ENCODE measurements at regions not wholly inside any gene's neighbourhood (a gene's known extent, or its start where the extent isn't known, plus 50 kb on each side); places are given as distances from the start of the nearest gene placed in this dataset.

DNA sequence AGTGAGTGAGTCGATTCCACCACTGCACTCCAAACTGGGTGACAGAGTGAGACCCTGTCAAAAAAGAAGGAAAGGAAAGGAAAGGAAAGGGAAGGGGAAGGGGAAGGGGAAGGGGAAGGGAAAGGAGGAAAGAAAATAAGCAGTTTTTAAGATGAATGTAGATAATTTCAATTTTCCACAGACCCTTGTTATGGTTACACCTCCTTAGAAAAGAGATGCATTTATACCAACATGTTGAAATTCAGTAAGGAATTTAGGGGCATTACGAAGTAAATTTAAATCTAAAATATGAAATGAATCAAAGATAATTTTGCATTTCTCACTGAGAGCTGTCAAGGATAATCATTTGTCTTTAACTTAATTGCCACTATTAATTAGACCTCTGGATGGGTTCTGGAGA, 146.5 kb upstream of the TMC3 start:
- TF ChIP-seq, protein P1, sequence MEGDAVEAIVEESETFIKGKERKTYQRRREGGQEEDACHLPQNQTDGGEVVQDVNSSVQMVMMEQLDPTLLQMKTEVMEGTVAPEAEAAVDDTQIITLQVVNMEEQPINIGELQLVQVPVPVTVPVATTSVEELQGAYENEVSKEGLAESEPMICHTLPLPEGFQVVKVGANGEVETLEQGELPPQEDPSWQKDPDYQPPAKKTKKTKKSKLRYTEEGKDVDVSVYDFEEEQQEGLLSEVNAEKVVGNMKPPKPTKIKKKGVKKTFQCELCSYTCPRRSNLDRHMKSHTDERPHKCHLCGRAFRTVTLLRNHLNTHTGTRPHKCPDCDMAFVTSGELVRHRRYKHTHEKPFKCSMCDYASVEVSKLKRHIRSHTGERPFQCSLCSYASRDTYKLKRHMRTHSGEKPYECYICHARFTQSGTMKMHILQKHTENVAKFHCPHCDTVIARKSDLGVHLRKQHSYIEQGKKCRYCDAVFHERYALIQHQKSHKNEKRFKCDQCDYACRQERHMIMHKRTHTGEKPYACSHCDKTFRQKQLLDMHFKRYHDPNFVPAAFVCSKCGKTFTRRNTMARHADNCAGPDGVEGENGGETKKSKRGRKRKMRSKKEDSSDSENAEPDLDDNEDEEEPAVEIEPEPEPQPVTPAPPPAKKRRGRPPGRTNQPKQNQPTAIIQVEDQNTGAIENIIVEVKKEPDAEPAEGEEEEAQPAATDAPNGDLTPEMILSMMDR (IDR thresholded peaks at IDR 0.05; ENCODE audit: borderline replicate concordance, extremely low read depth, insufficient read depth): no peak
- intact Hi-C loops (cut with DNase I): no loop called here

DNA sequence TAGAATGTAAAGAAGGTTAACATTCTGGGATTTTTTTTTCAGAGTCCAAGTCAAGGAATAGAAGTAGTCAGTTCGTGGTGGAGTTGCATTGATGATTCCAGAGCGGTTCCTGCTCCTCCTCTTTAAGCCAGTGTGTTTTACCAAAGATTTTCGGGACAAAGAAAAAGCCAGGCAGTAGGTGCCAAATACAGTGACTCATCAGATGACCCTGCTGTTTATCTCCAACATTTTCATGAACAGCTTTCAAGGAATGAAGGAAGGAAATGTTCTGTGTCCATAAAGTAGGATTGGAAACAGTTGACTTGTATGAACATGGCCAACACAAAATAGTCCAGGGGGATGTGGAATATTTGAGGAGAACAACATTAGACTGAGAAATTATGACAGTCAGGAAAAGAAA, 142.4 kb upstream of the TMC3 start:
- intact Hi-C loops (cut with DNase I): no loop called here
- H3K9me3 ChIP-seq (ENCODE audit: control insufficient read depth in 2 of 3, insufficient read depth in 1 of 3, low read length in 3 of 3): no peaks in the 10 kb centered on the region
- TF ChIP-seq, protein P1 (IDR thresholded peaks at IDR 0.05; ENCODE audit: borderline replicate concordance, extremely low read depth, insufficient read depth): no peak
- H3K9ac ChIP-seq (ENCODE audit: low read length in 3 of 3): no peak overlapping the region
- H3K4me1 ChIP-seq (ENCODE audit: control insufficient read depth in 2 of 3, insufficient read depth in 2 of 3, low read depth in 1 of 3, low read length in 3 of 3): no peaks in the 10 kb centered on the region
- FAIRE-seq (no peak), DNase-seq (no peak)
- no peak overlapping the region for H3K27ac ChIP-seq (ENCODE audit: low read depth in 2 of 2, low read length in 2 of 2)
- no peaks in the 10 kb centered on the region for H3K36me3 ChIP-seq (ENCODE audit: control insufficient read depth in 2 of 3, insufficient read depth in 3 of 3, low read length in 3 of 3)
- no peaks in the 10 kb centered on the region for H3K27me3 ChIP-seq (ENCODE audit: control insufficient read depth, insufficient read depth, low read length)
- no peak overlapping the region for H3K4me3 ChIP-seq (ENCODE audit: low read length in 3 of 3)

More for the DNA sequence above, 146.5 kb upstream of the TMC3 start:
- Histone ChIP-seq H3K36me3 (ENCODE audit: control insufficient read depth in 2 of 3, insufficient read depth in 3 of 3, low read length in 3 of 3) (no peaks in the 10 kb centered on the region), H3K9me3 (ENCODE audit: control insufficient read depth in 2 of 3, insufficient read depth in 1 of 3, low read length in 3 of 3) (no peaks in the 10 kb centered on the region), H3K4me1 (ENCODE audit: control insufficient read depth in 2 of 3, insufficient read depth in 2 of 3, low read depth in 1 of 3, low read length in 3 of 3) (no peaks in the 10 kb centered on the region), H3K4me3 (ENCODE audit: low read length in 3 of 3) (no peak overlapping the region), H3K27me3 (ENCODE audit: control insufficient read depth, insufficient read depth, low read length) (no peaks in the 10 kb centered on the region), H3K27ac (ENCODE audit: low read depth in 2 of 2, low read length in 2 of 2) (no peak overlapping the region), H3K9ac (ENCODE audit: low read length in 3 of 3) (no peak overlapping the region)
- DNase-seq: no peak
- no peak for FAIRE-seq

DNA sequence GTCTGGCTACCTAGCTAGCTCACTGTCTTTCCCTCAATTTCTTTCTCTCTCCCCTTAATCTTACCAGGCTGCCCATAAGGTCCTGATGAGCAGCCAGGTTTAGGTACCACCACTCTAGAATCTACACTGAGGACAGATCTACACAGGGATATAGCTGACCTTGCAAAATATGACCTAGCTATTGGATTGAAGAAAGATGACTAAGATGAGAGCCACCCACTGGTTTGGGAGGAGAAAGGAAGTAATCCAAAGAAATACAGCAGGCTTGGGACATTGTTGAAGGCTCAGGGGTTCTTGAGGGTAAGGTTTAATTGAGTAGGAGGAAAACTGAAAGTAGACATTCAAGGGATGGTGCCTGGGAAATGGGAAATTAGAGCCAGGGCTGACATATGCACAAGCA, 142.0 kb upstream of the TMC3 start:
- no peak overlapping the region for H3K9ac ChIP-seq (ENCODE audit: low read length in 3 of 3)
- no peak overlapping the region for H3K27ac ChIP-seq (ENCODE audit: low read depth in 2 of 2, low read length in 2 of 2)
- H3K9me3 ChIP-seq (ENCODE audit: control insufficient read depth in 2 of 3, insufficient read depth in 1 of 3, low read length in 3 of 3): no peaks in the 10 kb centered on the region
- no peak for DNase-seq
- H3K36me3 ChIP-seq (ENCODE audit: control insufficient read depth in 2 of 3, insufficient read depth in 3 of 3, low read length in 3 of 3): no peaks in the 10 kb centered on the region
- no peak for FAIRE-seq
- H3K4me3 ChIP-seq (ENCODE audit: low read length in 3 of 3): no peak overlapping the region
- H3K4me1 ChIP-seq (ENCODE audit: control insufficient read depth in 2 of 3, insufficient read depth in 2 of 3, low read depth in 1 of 3, low read length in 3 of 3): no peaks in the 10 kb centered on the region
- TF ChIP-seq, protein P1 (IDR thresholded peaks at IDR 0.05; ENCODE audit: borderline replicate concordance, extremely low read depth, insufficient read depth): no peak
- no peaks in the 10 kb centered on the region for H3K27me3 ChIP-seq (ENCODE audit: control insufficient read depth, insufficient read depth, low read length)
- intact Hi-C loops (cut with DNase I): no loop called here

DNA sequence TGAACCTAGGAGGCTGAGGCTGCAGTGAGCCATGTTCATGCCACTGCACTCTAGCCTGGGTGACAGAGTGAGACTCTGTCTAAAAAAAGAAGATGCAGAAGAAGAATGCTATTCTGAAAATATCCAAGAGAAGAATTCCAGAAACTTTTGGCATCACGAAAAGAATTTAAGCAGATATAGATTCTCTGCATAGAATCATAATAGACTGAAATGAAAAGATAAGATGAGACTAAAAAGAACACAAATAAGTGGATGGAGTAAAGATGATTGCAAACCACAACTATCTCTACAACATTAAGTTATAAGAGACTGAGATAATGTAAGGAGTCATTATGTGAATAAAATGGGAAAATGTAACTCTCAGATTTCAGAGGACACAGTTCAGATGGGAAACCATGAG, 140.7 kb upstream of the TMC3 start:
- FAIRE-seq (no peak), DNase-seq (no peak)
- Histone ChIP-seq H3K4me1 (ENCODE audit: control insufficient read depth in 2 of 3, insufficient read depth in 2 of 3, low read depth in 1 of 3, low read length in 3 of 3) (no peaks in the 10 kb centered on the region), H3K4me3 (ENCODE audit: low read length in 3 of 3) (no peak overlapping the region), H3K9ac (ENCODE audit: low read length in 3 of 3) (no peak overlapping the region), H3K9me3 (ENCODE audit: control insufficient read depth in 2 of 3, insufficient read depth in 1 of 3, low read length in 3 of 3) (no peaks in the 10 kb centered on the region), H3K27ac (ENCODE audit: low read depth in 2 of 2, low read length in 2 of 2) (no peak overlapping the region), H3K36me3 (ENCODE audit: control insufficient read depth in 2 of 3, insufficient read depth in 3 of 3, low read length in 3 of 3) (no peaks in the 10 kb centered on the region), H3K27me3 (ENCODE audit: control insufficient read depth, insufficient read depth, low read length) (no peaks in the 10 kb centered on the region)
- intact Hi-C loops (cut with DNase I): no loop called here
- TF ChIP-seq, protein P1 (IDR thresholded peaks at IDR 0.05; ENCODE audit: borderline replicate concordance, extremely low read depth, insufficient read depth): no peak

All from kidney (tissue), 13 donors.